ENCODE measurements at regions not wholly inside any gene's neighbourhood (a gene's known extent, or its start where the extent isn't known, plus 50 kb on each side); places are given as distances from the start of the nearest gene placed in this dataset.
"Not testable (repeated sequence)": the region's sequence is repeated elsewhere in the genome, so short reads cannot be mapped to it uniquely, and the experiment has no call there.

GRCh38 chr14:88981948-88982347, 157.5 kb downstream of the TTC8 start:
- no peak for DNase-seq (ENCODE audit: low read depth in 1 of 2, low spot score in 1 of 2)

- DNase-seq (ENCODE audit: low read depth in 1 of 2, low spot score in 1 of 2): no peak
Measured at GRCh38 chr14:88983755-88984154, 159.3 kb downstream of the TTC8 start.

GRCh38 chr14:88985654-88986053, 161.2 kb downstream of the TTC8 start:
- no peak for DNase-seq (ENCODE audit: low read depth in 1 of 2, low spot score in 1 of 2)

- no peak for DNase-seq (ENCODE audit: low read depth in 1 of 2, low spot score in 1 of 2)
Measured at GRCh38 chr14:88986146-88986841, 161.8 kb downstream of the TTC8 start.

GRCh38 chr14:88986908-88987307, 162.5 kb downstream of the TTC8 start:
- not testable (repeated sequence) for DNase-seq (ENCODE audit: low read depth in 1 of 2, low spot score in 1 of 2)

GRCh38 chr14:88987516-88987915, 163.1 kb downstream of the TTC8 start:
- DNase-seq (ENCODE audit: low read depth in 1 of 2, low spot score in 1 of 2): no peak

GRCh38 chr14:88989911-88990310, 165.5 kb downstream of the TTC8 start:
- no peak for DNase-seq (ENCODE audit: low read depth in 1 of 2, low spot score in 1 of 2)

GRCh38 chr14:88990856-88991255, 166.4 kb downstream of the TTC8 start:
- DNase-seq (ENCODE audit: low read depth in 1 of 2, low spot score in 1 of 2): no peak

GRCh38 chr14:88992011-88992410, 167.6 kb downstream of the TTC8 start:
- DNase-seq (ENCODE audit: low read depth in 1 of 2, low spot score in 1 of 2): no peak

GRCh38 chr14:88993946-88994345, 169.5 kb downstream of the TTC8 start:
- no peak for DNase-seq (ENCODE audit: low read depth in 1 of 2, low spot score in 1 of 2)

GRCh38 chr14:88995437-88996198, 171.2 kb downstream of the TTC8 start:
- no peak for DNase-seq (ENCODE audit: low read depth in 1 of 2, low spot score in 1 of 2)

- DNase-seq (ENCODE audit: low read depth in 1 of 2, low spot score in 1 of 2): no peak
Measured at GRCh38 chr14:88998027-88998426, 173.6 kb downstream of the TTC8 start.

- DNase-seq (ENCODE audit: low read depth in 1 of 2, low spot score in 1 of 2): no peak
Measured at GRCh38 chr14:88999137-88999536, 174.7 kb downstream of the TTC8 start.

- peak in 1 of 2 donors; percentile 12 for DNase-seq (ENCODE audit: low read depth in 1 of 2, low spot score in 1 of 2)
Measured at GRCh38 chr14:89000007-89000942, 175.8 kb downstream of the TTC8 start.

GRCh38 chr14:89004166-89004565, 179.7 kb downstream of the TTC8 start:
- DNase-seq (ENCODE audit: low read depth in 1 of 2, low spot score in 1 of 2): no peak

GRCh38 chr14:89007906-89008305, 183.5 kb downstream of the TTC8 start:
- no peak for DNase-seq (ENCODE audit: low read depth in 1 of 2, low spot score in 1 of 2)

GRCh38 chr14:89011355-89012281, 187.2 kb downstream of the TTC8 start:
- no peak for DNase-seq (ENCODE audit: low read depth in 1 of 2, low spot score in 1 of 2)

GRCh38 chr14:89012282-89013097, 188.0 kb downstream of the TTC8 start:
- no peak for DNase-seq (ENCODE audit: low read depth in 1 of 2, low spot score in 1 of 2)

- no peak for DNase-seq (ENCODE audit: low read depth in 1 of 2, low spot score in 1 of 2)
Measured at GRCh38 chr14:89013098-89013504, 188.7 kb downstream of the TTC8 start.

Measured in activated CD4-positive, alpha-beta T cell treated with anti-CD3 and anti-CD28 coated beads, Interleukin-2, amount 50 U/mL, for 24 hours (primary cell).